NCI-H526 (cell line): ENCODE measurements at regions not wholly inside any gene's neighbourhood (a gene's known extent, or its start where the extent isn't known, plus 50 kb on each side); places are given as distances from the start of the nearest gene placed in this dataset.
"Not testable (repeated sequence)": the region's sequence is repeated elsewhere in the genome, so short reads cannot be mapped to it uniquely, and the experiment has no call there.

Source experiments
- DNase-seq, 2 experiments: peaks; one replicate each; lab custom pipeline; 2025; lab: John Stamatoyannopoulos, UW

DNA sequence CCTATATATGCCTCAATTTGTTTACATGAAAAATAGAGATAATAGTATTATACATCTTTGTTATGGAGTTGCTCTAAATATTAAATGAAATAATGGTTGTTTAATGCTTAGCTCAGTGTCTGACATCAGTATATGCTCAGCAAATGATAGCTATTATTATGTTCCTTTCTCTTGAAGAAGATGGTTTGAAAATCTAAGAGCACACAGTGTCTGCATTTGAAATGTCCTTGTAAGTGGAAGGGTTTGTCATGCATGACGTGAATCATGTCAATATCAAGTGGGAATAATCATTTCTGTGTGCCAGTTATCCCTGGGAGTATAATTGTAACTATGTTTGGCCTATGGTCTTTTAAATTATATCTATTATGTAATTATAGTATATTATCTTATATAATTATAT, 377.5 kb upstream of the SORCS1 start:
- DNase-seq = no peak

DNA sequence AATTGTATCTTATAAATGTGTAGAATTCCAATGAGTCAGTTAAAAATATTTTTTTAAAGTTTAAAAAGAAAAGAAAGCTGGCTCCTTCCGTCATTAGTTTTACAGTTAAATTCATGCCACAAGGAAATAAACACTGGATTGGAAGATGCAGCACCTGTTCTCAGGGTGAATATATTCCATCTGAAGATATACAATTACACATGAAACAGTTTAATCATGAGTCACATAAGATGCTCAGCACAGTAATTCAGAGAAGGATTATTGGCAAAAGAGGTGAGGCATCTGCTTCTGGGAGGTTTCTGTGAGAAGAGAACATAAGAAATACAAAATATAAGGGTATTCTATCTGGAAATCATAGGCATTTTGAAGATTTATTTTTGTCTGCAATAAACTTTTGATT, 376.5 kb upstream of the SORCS1 start:
- DNase-seq = no peak

DNA sequence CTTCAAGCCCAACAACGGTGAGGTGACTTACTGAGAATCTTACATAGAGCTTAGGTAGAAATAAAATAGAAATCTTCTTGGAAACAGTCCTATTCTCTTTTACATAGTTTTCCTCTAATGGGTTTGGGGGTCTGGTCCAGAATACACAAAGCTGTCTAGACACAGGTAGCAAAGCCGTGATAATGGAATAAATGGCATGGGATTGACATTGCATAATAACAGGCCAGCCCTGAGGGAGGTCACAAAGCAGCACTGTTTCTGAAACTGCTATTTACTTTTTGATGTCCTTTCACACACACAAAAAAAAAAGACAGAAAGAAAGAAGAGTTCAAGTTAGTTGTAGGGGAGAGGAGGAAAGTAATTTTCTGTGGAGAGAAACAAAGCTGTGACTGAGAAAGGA, 364.8 kb upstream of the SORCS1 start:
- DNase-seq = no peak

DNA sequence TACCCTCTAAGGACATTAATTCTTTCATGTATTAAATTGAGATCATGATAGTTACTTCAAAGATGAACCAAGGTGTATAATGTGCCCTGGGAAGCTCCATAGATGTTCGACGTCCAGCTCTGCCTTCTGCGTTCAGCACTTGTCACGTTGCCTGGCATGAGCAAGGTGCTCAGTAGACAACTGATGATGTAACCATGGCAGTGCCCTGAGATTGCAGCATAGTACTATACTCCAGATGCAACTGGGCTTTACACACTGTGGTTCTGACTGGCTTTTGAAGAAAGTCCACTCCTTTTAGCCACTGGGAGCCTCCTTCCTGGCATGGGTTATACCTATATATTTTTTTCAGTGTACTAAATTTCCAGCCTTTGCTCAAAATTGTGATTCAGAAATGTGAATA, 355.8 kb upstream of the SORCS1 start:
- DNase-seq = no peak

DNA sequence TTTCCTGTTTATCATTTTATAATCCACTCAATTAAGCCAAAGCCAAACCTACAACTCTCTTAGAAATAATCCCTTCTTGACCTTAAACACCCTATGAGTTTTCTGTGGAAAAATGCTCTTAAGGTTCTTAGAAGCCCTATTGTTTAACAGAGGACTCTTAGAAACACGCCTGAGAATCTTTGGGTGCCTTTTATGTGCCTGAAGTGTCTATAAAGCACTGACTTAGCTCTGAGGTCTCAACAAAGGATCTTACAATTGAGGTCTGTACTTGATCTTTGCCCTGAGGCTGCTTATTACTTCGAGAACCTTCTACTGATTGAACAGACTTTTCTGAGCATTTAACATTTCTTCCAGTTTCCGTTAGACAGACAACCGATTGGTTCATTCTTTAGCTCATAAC, 353.3 kb upstream of the SORCS1 start:
- DNase-seq = no peak

DNA sequence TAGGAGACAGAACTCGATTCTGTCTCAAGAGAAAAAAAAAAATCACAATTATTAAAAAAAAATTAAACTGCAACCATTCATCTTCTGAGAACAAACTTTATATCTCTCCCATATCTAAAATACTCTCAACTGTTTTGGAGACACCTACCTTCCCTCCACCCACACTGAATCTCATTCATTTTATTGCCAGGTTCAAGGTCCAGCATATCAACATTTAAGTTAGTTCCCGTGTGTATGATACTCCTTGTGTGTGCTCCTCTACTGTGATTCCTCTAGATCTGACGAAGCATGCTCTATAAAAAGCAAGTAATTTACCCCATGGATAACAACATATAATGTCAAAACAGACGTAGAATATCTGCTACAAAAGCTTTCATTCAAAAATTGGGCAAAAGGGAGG, 351.8 kb upstream of the SORCS1 start:
- DNase-seq = no peak

DNA sequence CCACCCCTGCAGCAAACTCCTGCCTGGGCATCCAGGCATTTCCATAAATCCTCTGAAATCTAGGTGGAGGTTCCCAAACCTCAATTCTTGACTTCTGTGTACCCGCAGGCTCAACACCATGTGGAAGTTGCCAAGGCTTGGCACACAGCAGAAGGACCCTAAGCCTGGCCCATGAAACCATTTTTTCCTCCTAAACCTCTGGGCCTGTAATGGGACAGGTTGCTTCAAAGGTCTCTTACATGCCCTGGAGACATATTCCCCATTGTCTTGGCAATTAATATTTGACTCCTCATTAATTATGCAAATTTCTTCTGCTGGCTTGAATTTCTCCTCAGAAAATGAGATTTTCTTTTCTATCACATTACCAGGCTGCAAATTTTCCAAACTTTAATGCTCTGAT, 339.5 kb upstream of the SORCS1 start:
- DNase-seq = not testable (repeated sequence)

DNA sequence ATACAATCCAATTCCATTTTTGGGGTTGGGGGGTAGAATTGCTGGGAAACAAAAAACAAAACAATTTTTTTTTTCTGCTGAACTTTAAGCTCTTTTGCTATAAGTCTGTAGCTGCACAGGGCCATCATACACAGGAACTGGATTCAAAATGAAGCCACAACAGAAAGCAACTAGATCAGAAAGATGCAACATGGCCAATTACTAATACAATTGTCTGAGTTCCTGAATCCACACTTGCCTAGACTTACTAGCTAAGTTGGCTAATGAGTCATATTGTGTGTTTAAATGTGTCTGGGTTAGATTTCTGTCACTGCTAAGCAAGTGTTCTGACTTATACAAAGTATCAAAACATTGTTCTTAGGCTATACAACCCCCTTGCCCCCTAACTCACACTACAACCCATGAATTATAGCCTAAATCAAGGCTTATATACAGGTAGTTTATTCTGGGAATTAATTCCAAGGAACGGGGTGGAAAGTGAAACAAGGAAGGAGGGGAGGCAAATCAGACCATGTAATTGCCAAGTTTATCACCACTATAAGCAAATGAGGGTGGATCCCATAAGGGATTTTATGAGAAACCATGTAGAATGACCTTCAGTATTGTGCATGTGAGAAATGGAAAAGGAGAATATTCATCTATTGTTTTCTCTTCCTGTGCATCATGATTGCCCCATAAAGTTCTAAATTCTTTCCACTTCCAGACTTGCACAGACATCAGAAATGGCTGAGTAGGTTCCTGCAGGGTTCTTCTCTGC, 337.9 kb upstream of the SORCS1 start:
- DNase-seq = no peak

DNA sequence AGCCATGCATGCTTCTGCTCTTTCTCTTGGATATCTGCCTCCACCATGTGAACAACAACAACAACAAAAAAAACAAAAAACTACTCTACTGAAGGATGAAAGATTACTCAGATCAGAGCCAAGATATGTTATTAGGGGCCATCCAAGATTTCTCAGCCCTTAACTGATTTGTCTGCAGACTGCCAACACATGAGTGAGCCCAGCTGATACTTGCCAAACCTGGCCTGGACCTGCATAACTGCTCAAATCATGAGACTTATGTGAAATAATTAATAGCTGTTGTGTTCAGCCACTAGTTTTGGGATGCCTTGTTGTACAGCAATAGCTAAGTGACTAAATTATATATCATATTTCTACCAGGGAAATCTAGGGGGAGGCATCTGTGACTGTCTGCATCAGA, 334.5 kb upstream of the SORCS1 start:
- DNase-seq = no peak

DNA sequence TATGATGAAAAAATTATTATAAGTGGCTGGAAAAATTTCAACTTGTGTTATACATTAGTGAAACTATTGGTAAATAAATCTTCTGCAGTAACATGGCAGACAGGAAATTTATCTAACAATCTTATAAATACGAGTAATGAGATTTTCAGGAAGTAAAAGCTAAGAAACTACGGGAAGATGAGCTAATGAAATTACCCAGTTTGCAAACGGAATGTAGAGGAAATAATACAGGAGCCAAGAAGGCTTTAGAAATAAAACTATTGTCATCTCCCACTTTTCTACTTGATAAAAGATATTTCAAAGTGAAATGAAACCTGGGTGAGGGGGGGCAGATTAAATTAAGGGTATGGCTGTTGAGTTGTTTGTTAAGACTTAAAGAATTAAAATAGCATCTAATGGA, 332.5 kb upstream of the SORCS1 start:
- no peak for DNase-seq

DNA sequence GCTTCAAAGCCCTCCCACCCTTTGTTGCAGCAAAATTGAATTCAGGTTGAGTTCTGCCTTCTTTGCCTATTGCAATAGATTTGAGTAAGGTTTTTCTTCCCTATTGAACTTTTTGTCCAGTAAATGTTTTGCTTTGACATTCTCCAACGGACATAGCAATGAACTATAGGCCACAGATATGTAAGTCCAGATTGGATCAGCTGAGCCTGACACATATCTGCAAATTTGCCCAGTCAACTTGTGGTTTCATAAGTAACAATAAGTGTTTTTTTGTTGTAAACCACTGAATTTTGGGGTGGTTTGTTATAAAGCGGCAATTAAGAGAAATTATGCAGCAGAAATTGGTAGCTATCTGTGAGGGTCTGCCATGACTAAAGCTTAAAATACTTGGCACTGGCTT, 332.1 kb upstream of the SORCS1 start:
- DNase-seq = no peak

DNA sequence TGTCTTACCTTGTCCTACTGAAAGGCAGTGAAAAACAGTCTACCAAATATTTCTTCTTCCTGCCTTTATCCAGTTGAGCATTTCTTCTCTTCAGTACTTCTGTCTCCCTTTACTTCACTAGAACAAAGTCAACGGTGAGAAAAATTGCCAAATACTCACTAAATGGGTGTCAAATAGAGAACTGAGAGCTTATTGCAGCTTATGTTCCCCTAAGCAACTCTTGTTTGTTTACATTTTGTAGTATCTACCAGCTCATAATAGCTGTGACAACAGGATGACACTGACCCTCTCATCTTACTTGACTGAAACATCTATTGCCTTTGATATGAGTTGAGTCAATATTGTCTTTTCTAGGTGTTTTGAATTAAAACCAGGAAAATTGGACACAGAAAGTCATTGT, 327.9 kb upstream of the SORCS1 start:
- no peak for DNase-seq

DNA sequence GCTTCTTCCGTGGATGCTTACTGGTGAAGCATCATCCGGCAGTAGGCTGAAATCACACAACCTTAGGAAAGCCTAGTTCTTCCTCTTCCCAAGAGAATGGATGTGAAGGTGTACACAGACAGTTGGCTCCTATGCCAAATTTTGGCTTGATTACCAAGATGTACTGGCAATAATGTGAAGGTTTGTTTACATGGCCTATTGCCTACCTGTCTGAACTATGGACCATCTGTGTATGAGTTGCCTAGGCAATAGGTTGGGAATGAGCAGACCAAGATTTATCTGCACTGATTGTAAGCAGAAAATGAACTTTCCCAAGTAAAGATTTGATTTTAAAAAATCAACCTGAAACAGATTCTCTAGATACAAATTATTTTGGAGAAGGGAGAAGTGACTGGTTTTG, 325.9 kb upstream of the SORCS1 start:
- DNase-seq = no peak

DNA sequence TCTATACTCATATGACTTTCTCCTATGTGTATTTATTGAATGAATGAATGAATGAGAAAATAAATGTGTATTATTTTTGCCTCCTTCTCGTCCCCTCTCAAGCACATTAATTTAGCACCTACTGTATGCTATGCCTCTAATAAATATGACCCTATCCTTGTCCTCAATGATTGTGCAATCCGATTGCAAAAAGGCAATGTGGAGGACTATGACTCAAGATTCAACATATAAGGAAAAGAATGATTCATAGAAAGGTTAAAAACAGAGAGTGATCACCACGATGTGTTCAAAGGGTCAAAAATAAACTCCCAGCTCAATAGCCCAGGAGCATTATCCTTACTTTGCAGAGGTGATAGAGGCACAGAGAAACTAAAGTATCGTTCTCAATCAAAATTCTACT, 322.8 kb upstream of the SORCS1 start:
- no peak for DNase-seq

DNA sequence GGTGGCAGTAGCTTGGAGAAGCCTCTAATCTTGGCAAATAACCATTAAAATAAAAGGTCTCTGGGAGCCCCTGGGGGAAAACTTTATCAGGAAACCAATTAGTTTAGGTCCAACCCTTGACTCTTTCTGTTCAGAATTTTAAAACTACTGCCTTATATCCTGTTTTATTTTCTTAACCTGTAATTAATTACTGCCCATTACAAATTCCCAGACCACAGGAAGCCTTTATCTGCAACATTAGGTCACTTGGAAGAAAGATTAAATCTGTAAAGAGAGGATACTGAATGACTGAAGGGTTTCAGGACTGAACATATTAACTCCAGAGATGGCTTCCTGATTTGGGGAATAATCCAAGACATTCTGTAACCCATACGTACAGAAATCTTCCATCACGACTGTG, 320.5 kb upstream of the SORCS1 start:
- no peak for DNase-seq

DNA sequence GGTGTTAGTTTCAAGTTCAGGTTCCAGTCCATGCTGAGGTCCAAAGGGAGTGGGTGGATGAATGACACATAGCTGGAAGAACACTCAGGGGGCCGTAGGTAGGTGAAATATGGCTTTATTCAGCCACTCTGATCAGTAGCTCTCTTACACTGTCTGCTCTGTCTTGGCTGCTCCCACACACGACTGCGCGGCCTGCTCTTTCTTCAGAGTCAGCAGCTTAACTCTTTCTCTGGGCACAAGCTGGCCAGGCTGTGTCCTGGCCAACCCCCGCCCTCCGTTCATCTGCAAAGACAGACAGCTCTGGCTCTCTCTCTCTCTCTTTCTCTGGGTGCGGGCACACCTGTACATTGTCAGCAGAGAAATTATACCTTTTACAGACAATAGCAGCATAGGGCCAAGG, 317.4 kb upstream of the SORCS1 start:
- DNase-seq = no peak

DNA sequence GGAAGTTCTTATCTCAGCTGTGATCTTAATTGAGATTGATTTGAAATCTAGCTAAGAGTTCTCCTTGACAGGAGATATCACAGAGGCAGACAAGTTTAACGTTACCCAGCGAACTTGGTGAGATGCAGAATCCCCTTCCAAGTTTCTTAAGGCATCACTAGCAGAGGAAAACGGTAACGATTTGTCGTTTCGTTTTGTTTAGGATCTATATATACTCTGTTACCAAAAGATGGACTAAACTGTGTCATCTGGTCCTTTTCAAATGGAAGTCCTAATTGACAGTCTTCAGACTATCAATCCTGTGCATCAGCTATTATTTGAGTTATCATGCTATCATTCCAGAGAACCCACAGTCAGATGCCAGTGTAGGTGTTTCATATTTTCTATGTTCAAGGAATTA, 316.7 kb upstream of the SORCS1 start:
- no peak for DNase-seq

DNA sequence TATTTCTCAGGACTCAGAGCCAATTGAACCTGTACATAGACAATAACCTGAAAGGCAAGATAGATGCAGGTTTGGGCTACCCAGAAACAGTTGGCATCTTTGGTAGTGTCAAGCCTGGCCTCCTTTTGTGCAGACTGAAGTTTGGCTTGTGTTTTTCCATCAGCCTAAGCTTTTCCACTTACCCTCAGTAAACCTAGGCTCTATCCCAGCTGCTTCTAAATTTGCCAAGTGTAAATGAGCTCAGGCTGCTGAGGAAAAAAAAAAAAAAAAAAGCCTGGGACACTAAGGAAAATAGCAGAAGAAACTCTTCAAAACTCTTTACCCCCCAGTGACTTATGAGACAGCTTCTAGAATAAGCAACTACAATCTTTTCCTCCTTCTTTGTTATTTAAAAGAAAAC, 316.3 kb upstream of the SORCS1 start:
- DNase-seq = no peak

DNA sequence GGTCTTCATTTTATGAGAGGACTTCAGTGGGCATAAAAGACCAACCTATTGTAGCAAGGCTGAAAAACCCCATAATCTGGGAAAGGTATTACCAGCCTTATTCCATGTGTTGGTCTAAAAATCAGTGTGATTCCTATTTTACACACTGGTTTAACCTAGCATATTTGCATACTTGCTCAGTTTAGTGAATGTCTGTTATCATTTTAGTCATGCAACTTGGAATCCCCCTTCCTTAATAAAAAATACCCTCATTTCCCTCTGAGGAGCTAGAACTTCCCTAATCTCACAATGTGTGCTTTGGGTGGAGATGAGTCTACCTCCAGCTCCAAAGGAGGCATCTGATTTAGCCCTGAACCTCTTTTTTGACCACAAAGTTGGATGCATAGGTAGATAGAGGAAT, 312.8 kb upstream of the SORCS1 start:
- DNase-seq = no peak

DNA sequence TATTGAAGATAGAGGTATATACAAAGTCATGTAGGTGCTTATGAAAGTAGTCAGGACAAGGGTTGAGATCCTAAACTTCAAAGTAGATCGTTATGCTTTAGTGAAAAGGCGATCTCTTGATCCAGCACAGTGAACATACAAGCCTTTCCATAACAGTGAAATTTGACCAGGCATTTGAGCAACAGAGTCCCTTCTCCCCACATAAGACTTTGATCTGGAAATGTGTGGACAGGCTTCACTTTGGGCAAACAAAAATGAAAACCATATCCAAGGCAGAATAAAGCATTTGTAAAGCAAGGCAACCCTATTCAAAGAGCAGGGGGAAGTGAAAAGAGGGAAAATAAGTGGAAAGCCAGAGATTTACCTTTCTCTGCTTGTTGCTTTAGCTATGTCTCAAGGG, 311.9 kb upstream of the SORCS1 start:
- no peak for DNase-seq

DNA sequence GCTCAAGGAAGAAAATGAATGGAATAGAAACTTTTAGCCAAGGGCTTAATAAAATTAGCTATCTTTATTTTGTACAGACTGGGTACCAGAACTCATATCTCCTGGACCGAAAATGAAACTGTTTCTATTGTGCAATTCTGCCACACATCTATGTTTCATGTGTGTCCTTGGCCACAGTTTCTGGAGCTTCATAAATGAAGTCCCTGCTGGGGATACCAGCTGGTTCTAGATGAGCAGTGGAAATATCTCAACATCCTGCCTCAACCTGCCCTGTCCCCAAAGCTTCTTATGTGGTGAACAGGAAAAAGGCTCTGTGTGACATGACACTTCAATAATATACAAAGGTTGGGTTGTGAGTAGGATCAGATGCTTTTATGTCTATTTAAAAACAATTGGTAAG, 310.1 kb upstream of the SORCS1 start:
- DNase-seq = no peak

DNA sequence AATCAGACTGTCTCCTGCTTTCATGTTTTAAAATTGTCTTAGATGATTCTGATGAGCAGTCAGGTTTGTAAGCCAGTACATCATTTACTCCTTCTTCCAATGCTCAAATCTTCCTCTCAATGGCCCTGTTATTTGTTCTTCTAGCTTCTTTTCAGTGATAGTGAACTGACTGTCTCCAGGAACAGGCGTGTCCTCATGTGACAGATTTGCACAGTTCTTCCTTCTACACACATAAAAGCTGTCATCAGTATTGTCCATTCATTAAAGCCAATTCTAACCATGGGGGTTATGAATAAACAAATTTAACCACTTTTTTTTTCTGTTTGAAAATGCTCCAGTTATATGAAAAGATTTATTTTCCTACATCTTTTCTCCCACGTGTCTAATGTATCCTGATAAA, 308.7 kb upstream of the SORCS1 start:
- no peak for DNase-seq

DNA sequence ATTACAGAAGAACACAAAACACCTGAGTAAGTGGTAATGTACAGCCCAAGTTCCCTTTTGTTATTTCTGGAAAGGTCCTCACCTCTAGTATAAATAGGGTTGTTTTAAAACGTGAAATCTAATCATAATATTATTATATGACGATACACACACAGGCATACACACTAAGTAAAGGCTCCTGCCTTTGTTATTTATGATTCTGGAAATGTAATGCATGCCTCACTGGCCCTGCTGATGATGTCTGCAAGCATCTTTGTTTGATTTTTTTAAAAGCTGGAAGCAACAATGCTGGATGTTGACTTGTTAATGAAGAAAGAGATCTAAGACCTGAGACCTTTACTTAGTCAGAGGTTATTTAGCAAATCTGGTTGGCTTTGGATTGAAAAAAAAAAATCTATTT, 307.4 kb upstream of the SORCS1 start:
- DNase-seq = no peak

DNA sequence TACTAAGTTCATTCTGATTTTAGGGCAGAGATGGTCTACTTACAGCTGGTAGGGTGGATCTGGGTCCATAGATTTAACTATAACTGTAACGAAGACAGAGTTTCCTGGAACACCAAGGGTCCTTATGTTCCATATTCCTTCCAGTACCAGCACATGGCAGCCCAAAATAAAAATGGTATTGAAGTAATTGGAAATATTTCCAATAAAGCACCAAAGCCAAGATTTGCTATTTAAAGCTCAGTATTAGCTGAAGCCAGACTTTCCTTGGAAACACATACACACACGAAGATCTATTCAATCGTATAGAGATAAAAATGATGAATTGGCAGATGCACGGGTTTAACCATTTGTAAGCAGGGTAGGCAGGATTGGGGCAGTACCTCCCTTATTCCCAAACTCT, 289.1 kb upstream of the SORCS1 start:
- no peak for DNase-seq

DNA sequence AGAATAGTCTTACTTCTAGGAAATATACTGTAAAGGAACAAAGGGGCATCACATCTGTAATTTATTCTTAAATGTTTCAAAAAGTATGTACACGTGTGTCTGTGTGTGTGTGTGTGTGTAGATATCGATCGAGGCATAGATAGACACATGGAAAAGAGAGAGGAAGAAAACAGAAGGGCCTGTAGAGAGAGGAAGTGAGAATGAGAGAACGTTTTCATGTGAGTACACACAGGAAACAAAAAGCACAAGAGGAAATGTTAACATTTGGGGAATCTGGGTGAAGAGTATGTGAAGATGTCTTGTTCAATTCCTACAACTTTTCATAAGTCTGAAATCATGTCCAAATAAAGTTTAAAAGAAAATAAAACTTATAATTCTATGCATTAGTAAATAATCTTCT, 286.5 kb upstream of the SORCS1 start:
- no peak for DNase-seq
